ENCODE measurements at regions not wholly inside any gene's neighbourhood (a gene's known extent, or its start where the extent isn't known, plus 50 kb on each side); places are given as distances from the start of the nearest gene placed in this dataset.

GRCh38 chr5:51860532-51861018, 477.3 kb downstream of the ISL1 start:
- no peak for DNase-seq (ENCODE audit: low read depth)
- no peak overlapping the region for H3K4me3 ChIP-seq (ENCODE audit: control insufficient read depth, low read depth, low read length)
- TF ChIP-seq CTCF (IDR thresholded peaks at IDR 0.05; ENCODE audit: control insufficient read depth, insufficient read depth, low read depth, low read length, missing control alignments), result no peak

DNA sequence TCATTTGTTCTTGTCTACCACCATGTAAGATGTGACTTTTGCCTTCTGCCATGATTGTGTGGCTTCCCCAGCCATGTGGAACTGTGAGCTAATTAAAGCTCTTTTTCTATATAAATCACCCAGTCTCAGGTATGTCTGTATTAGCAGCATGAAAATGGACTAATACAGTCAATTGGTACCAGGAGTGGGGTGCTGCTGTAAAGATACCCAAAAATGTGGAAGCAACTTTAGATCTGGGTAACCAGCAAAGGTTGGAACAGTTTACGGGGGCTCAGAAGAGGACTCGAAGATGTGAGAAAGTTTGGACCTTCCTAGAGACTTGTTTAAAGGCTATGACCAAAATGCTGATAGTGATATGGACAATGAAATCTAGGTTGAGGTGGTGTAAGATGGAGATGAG, 488.9 kb downstream of the ISL1 start:
- H3K4me3 ChIP-seq (ENCODE audit: control insufficient read depth, low read depth, low read length), result no peak overlapping the region
- no peak for TF ChIP-seq CTCF (IDR thresholded peaks at IDR 0.05; ENCODE audit: control insufficient read depth, insufficient read depth, low read depth, low read length, missing control alignments)
- no peak for DNase-seq (ENCODE audit: low read depth)

DNA sequence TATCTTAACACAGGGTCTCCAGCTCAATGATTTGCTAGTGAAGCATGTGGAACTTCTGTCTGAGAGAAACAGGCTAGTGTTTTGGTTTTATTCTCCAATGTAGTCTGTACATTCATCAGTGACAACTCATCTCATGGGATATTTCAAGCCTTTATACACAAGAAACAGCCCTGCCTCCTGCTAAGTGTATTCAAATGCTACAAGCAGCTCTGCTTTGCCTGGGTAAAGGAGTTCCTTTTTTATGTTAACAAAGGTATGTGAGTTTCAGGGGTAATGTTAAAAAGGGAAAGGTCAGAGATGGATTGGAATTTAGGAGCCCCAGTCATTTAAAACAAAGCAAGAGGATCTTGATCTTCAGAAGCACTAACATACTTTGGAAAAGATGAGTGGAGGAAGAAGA, 498.7 kb downstream of the ISL1 start:
- DNase-seq (ENCODE audit: low read depth), result no peak
- no peak for TF ChIP-seq CTCF (IDR thresholded peaks at IDR 0.05; ENCODE audit: control insufficient read depth, insufficient read depth, low read depth, low read length, missing control alignments)

DNA sequence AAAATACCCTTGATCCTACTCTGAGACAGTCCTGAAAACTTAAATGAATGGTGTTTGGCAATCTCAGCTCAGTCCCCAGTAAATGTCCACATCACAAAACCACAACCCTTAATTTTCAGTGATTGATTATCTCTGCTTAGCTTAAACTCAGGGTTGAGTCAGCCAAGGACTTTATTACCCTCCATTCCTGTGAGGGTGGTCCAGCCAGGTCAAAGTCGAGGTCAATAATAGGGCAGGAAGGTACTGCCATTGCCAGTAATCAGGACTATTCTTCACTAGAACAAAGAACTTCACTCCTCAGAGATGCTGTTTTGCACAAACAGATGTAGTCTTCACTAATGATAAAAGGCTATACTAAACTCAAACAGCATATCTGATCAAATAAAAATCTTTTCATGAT, 499.4 kb downstream of the ISL1 start:
- H3K4me3 ChIP-seq (ENCODE audit: control insufficient read depth, low read depth, low read length), result no peak overlapping the region

More for the DNA sequence above, 498.7 kb downstream of the ISL1 start:
- no peak overlapping the region for H3K4me3 ChIP-seq (ENCODE audit: control insufficient read depth, low read depth, low read length)

DNA sequence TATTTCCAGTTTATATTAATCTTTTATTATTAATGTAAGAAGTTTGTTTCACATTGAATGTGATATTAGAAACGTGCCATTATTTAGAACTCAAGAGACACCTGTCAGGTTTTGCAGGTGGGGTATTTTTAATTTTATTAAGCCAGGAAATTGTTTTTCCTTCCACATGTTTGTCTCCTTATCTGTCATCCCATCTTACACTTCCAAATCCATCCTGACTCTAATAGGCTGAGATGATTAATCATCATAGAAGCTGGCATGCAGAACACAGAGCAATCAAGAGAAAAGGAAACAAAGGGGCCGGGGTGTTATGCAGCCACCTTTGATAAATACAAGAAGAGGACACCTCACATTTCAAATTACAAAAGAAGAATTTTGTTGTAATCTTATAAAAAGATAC, 506.5 kb downstream of the ISL1 start:
- H3K4me3 ChIP-seq (ENCODE audit: control insufficient read depth, low read depth, low read length), result no peak overlapping the region
- no peak for TF ChIP-seq CTCF (IDR thresholded peaks at IDR 0.05; ENCODE audit: control insufficient read depth, insufficient read depth, low read depth, low read length, missing control alignments)
- no peak for DNase-seq (ENCODE audit: low read depth)

More for the DNA sequence above, 499.4 kb downstream of the ISL1 start:
- TF ChIP-seq CTCF (IDR thresholded peaks at IDR 0.05; ENCODE audit: control insufficient read depth, insufficient read depth, low read depth, low read length, missing control alignments), result no peak
- no peak for DNase-seq (ENCODE audit: low read depth)

GRCh38 chr5:51890435-51891116, 507.3 kb downstream of the ISL1 start:
- TF ChIP-seq CTCF (IDR thresholded peaks at IDR 0.05; ENCODE audit: control insufficient read depth, insufficient read depth, low read depth, low read length, missing control alignments), result no peak
- H3K4me3 ChIP-seq (ENCODE audit: control insufficient read depth, low read depth, low read length), result no peak overlapping the region
- no peak for DNase-seq (ENCODE audit: low read depth)
